Parathyroid adenoma (tissue), 2 donors: ENCODE measurements at regions not wholly inside any gene's neighbourhood (a gene's known extent, or its start where the extent isn't known, plus 50 kb on each side); places are given as distances from the start of the nearest gene placed in this dataset.
"Not testable (repeated sequence)": the region's sequence is repeated elsewhere in the genome, so short reads cannot be mapped to it uniquely, and the experiment has no call there.

Experiments
- H2AFZ ChIP-seq: fragments of 300-600 bp; sonication (generic); one replicate; pipeline ENCODE4 v1.7.0; 2017; ENCODE audit warnings: antibody characterized with exemption, mild to moderate bottlenecking
- H3K27ac ChIP-seq: fragments of 300-600 bp; sonication (generic); one replicate; pipeline ENCODE4 v1.7.0; 2017
- H3K27me3 ChIP-seq: fragments of 300-600 bp; sonication (generic); one replicate; pipeline ENCODE4 v1.7.0; 2017; ENCODE audit warnings: low read length; ENCODE audit not compliant: control insufficient read depth, insufficient read depth
- H3K36me3 ChIP-seq: fragments of 300-600 bp; sonication (generic); one replicate; pipeline ENCODE4 v1.7.0; 2017; ENCODE audit warnings: low read length; ENCODE audit not compliant: control insufficient read depth, insufficient read depth
- H3K4me1 ChIP-seq: fragments of 300-600 bp; sonication (generic); one replicate; pipeline ENCODE4 v1.7.0; 2017; ENCODE audit warnings: control low read depth
- H3K4me2 ChIP-seq: fragments of 300-600 bp; sonication (generic); one replicate; pipeline ENCODE4 v1.7.0; 2017; ENCODE audit warnings: low read length
- H3K4me3 ChIP-seq: fragments of 300-600 bp; sonication (generic); one replicate; pipeline ENCODE4 v1.7.0; 2017; ENCODE audit warnings: low read depth, low read length
- H3K79me2 ChIP-seq: fragments of 300-600 bp; sonication (generic); one replicate; pipeline ENCODE4 v1.7.0; 2017; ENCODE audit warnings: control low read depth
- H3K9ac ChIP-seq: fragments of 300-600 bp; sonication (generic); one replicate; pipeline ENCODE4 v1.7.0; 2017; ENCODE audit warnings: mild to moderate bottlenecking
- H3K9me3 ChIP-seq: fragments of 300-600 bp; sonication (generic); one replicate; pipeline ENCODE4 v1.7.0; 2017; ENCODE audit warnings: low read length; ENCODE audit not compliant: control insufficient read depth
- TF ChIP-seq, protein P1 (sequence below): fragments of 300-600 bp; sonication (generic); IDR thresholded peaks from one replicate; pipeline ENCODE4 v1.7.0; 2017; ENCODE audit warnings: antibody characterized with exemption, mild to moderate bottlenecking
- donor health status: primary hyperparathyroidism.

DNA sequence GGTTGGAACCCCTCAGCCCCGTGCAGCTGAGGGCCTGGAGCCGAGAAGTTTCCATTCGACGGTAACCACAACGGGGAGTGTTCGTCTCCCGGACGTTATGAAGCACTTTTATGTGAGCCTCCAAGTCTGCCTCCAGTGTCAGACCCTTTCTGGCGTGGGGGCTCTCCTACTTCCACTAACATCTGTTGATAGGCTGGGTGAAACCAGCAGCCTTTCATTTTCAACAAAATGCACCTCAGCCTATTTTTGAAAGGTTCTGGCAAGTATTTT is 257.4 kb downstream of the THBS2 start:
- no peak overlapping the region for H3K9ac ChIP-seq
- no peaks in the 10 kb centered on the region for H3K9me3 ChIP-seq
- no peak overlapping the region for H3K4me3 ChIP-seq
- no peak overlapping the region for H3K27ac ChIP-seq
- no peaks in the 10 kb centered on the region for H3K79me2 ChIP-seq
- H3K36me3 ChIP-seq, result no peaks in the 10 kb centered on the region
- H3K4me1 ChIP-seq, result no peaks in the 10 kb centered on the region
- H3K27me3 ChIP-seq, result no peaks in the 10 kb centered on the region
- no peak overlapping the region for H3K4me2 ChIP-seq
- H2AFZ ChIP-seq, result no peak overlapping the region
- TF ChIP-seq, protein P1, sequence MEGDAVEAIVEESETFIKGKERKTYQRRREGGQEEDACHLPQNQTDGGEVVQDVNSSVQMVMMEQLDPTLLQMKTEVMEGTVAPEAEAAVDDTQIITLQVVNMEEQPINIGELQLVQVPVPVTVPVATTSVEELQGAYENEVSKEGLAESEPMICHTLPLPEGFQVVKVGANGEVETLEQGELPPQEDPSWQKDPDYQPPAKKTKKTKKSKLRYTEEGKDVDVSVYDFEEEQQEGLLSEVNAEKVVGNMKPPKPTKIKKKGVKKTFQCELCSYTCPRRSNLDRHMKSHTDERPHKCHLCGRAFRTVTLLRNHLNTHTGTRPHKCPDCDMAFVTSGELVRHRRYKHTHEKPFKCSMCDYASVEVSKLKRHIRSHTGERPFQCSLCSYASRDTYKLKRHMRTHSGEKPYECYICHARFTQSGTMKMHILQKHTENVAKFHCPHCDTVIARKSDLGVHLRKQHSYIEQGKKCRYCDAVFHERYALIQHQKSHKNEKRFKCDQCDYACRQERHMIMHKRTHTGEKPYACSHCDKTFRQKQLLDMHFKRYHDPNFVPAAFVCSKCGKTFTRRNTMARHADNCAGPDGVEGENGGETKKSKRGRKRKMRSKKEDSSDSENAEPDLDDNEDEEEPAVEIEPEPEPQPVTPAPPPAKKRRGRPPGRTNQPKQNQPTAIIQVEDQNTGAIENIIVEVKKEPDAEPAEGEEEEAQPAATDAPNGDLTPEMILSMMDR, result no peak

GRCh38 chr6:168995526-168996355 is 257.9 kb downstream of the THBS2 start:
- Histone ChIP-seq H3K79me2 (no peaks in the 10 kb centered on the region), H3K27me3 (no peaks in the 10 kb centered on the region), H3K9ac (no peak overlapping the region), H3K9me3 (no peaks in the 10 kb centered on the region), H3K4me2 (no peak overlapping the region), H2AFZ (no peak overlapping the region), H3K4me1 (no peaks in the 10 kb centered on the region), H3K27ac (no peak overlapping the region), H3K36me3 (no peaks in the 10 kb centered on the region), H3K4me3 (no peak overlapping the region)
- TF ChIP-seq, protein P1, result no peak

GRCh38 chr6:168994956-168995355 is 258.7 kb downstream of the THBS2 start:
- Histone ChIP-seq H2AFZ (no peak overlapping the region), H3K27me3 (no peaks in the 10 kb centered on the region), H3K4me3 (no peak overlapping the region), H3K4me1 (peaks cover 4% of the 10 kb centered on the region), H3K9ac (no peak overlapping the region), H3K27ac (no peak overlapping the region), H3K4me2 (no peak overlapping the region), H3K79me2 (no peaks in the 10 kb centered on the region), H3K9me3 (no peaks in the 10 kb centered on the region), H3K36me3 (no peaks in the 10 kb centered on the region)
- TF ChIP-seq, protein P1, result no peak

DNA sequence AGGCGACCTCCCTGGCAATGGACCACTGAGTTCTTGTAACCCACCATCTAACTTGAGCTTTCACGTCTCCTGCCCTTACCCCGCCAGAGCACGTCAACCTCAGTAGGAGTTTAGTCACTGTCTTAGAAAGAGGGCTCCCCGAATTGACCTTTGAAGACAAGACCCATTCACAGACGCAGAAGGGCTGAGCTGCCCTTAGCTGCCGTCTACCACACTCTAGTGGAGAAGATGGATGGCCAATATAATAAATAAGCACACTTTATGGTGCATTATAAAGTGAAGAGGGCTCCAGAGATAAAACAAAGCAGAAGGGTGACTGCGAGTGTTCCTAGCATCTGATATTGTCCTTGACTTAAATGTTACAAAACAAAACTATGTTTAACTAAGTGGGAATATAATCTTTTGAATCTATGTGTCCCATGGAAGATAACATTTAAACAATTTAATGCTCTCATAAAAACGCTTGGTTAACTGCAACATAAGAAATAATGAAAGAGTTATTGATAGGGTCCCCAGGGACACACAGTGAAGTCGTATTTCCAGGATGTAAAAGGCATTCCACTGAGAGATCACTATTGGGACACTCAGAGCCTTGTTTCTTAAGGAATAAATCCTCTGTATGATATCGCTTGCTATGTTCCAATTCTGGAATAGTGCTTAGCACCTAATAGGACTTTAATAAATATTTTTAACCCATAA is 261.1 kb downstream of the THBS2 start:
- Histone ChIP-seq H3K79me2 (no peaks in the 10 kb centered on the region), H3K27ac (no peak overlapping the region), H3K9me3 (no peaks in the 10 kb centered on the region), H3K27me3 (no peaks in the 10 kb centered on the region), H3K4me1 (peaks cover 10% of the 10 kb centered on the region), H3K4me2 (no peak overlapping the region), H3K4me3 (no peak overlapping the region), H3K9ac (no peak overlapping the region), H2AFZ (peak overlapping the region; percentile 5), H3K36me3 (no peaks in the 10 kb centered on the region)
- TF ChIP-seq, protein P1, result no peak

DNA sequence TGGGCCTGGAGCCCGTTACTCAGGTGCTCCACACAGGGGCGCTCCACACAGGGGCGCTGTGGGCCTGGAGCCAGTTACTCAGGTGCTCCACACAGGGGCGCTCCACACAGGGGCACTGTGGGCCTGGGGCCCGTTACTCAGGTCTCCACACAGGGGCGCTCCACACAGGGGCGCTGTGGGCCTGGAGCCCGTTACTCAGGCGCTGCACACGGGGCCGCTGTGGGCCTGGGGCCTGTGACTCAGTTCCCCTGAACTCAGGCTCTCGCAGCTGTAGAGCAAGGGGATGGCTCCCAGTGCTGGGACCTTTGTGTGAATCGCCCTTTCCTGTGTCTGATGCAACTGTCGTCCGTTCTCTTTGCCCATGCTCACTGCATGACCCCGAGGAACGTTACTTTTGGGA is 262.0 kb downstream of the THBS2 start:
- not testable (repeated sequence) for H3K36me3 ChIP-seq, H3K9ac ChIP-seq, H3K79me2 ChIP-seq, H3K9me3 ChIP-seq, H3K4me2 ChIP-seq, H3K27me3 ChIP-seq, H3K27ac ChIP-seq, H2AFZ ChIP-seq, H3K4me3 ChIP-seq
- H3K4me1 ChIP-seq, result peaks cover 10% of the 10 kb centered on the region
